Glomerular visceral epithelial cell (primary cell): ENCODE measurements at regions not wholly inside any gene's neighbourhood (a gene's known extent, or its start where the extent isn't known, plus 50 kb on each side); places are given as distances from the start of the nearest gene placed in this dataset.

Source experiments
- DNase-seq: peaks from one replicate; pipeline ENCODE4 v3.0.0-alpha.2; 2016; ENCODE audit errors: extremely low spot score

GRCh38 chr9:91156451-91157234, 205.1 kb downstream of the AUH start:
- DNase-seq: no peak

- no peak for DNase-seq
Measured at GRCh38 chr9:91157883-91158282, 203.8 kb downstream of the AUH start.

- no peak for DNase-seq
Measured at GRCh38 chr9:91158286-91158685, 203.4 kb downstream of the AUH start.

- no peak for DNase-seq
Measured at GRCh38 chr9:91158946-91159345, 202.8 kb downstream of the AUH start.

- no peak for DNase-seq
Measured at GRCh38 chr9:91159664-91160121, 202.0 kb downstream of the AUH start.

GRCh38 chr9:91160181-91160580, 201.5 kb downstream of the AUH start:
- DNase-seq: no peak

GRCh38 chr9:91160599-91161464, 200.9 kb downstream of the AUH start:
- DNase-seq: no peak

GRCh38 chr9:91161465-91162300, 200.0 kb downstream of the AUH start:
- DNase-seq: no peak

- DNase-seq: peak; percentile 61
Measured at GRCh38 chr9:91162311-91162710, 199.4 kb downstream of the AUH start.

GRCh38 chr9:91162784-91163443, 198.8 kb downstream of the AUH start:
- peak; percentile 33 for DNase-seq

- no peak for DNase-seq
Measured at GRCh38 chr9:91163444-91163772, 198.3 kb downstream of the AUH start.

- no peak for DNase-seq
Measured at GRCh38 chr9:91163773-91164471, 197.8 kb downstream of the AUH start.
